ENCODE measurements at regions not wholly inside any gene's neighbourhood (a gene's known extent, or its start where the extent isn't known, plus 50 kb on each side); places are given as distances from the start of the nearest gene placed in this dataset.

DNA sequence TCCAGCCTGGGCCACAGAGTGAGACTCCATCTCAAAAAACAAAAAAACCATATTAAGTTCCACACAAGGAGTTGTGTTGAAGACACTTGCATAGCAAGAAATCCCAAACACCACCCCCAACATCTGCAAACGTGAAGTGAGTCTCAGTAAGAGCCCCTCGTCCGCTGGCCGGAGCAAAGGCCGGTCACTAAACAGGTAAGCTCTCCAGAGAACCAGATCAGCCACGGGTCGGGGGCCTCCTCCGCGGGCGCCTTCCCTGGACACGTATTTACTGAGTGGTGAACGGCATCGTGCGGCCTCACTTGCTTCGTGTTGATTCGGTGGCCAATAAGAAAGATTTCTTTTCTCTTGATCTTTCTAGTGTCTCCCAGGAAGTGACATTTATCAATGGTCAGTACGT lies 93.6 kb downstream of the MRPL36 start:
- no peak for DNase-seq (ENCODE audit: low read depth)

DNA sequence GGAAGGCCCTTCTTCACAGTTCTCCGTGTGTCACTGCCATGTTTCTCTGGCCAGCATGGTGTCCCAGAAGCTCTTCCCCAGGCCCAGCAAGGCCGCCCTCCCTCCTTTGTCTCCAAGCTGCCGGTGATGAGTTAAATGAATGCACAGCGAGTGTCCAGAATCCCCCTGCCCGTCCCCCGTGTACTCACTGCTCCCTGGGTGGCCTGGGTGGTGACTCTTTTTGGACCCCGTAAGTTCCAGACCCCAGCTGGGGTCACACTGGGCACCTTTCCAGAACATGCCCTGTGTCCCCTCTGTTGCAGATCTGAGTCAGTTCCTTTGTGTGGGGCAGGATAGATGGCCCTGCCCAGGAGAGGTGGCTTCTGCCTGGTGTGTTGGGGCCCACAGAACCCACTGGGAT lies 95.0 kb downstream of the MRPL36 start:
- DNase-seq (ENCODE audit: low read depth): no peak

DNA sequence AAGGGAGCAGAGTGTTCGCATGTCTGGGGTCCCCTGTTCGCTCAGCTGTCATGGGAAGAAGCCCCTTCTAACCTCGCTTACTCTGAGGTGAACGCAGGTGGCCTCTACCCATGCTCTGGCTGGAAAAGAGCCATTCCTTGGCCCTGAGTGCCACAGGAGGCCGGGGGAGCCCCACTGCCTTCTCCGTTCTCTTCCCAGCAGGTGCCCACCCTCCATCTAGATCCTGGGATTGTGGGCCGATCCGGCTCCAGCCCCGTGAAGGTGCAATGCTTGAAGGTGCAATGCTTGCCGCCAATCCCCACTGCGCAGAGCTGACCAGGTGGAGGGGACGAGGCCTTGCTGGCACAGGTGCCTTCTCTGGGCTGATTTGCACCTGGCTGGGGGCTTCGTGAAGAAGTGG lies 95.4 kb downstream of the MRPL36 start:
- DNase-seq (ENCODE audit: low read depth): no peak

DNA sequence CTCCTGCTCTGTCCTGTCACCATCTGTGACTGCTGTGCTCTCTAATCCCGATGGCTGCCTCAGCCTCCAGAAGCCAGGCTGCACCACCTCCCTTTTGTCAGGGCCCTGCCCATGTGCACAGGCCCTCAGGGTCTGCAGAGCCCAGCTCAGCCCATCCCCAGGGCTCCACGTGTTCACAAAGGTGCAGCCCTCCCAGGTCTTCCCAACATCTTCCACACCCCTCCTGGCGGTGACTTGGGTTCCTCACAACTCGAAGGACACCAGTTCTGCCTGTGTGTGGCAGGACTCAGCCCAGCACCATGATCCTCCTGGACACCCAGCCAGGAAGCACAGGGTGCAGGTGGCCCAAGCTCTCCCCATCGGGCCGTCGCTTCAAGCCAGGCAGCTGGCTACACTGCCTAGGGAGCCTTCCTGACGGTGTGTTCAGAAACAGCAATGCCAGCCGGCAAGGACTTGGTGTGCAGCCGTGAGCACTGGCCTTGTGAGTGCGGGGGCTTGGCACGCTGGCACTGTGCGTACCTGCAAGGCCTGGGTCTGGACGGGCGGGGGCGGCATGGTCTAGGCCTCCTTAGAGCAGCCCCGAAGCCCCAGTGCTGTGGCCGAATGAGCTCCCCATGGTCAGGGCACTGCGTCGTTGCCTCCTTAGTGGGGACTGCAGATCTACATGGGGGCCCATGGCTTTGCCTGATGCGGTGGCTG lies 96.1 kb downstream of the MRPL36 start:
- no peak for DNase-seq (ENCODE audit: low read depth)

DNA sequence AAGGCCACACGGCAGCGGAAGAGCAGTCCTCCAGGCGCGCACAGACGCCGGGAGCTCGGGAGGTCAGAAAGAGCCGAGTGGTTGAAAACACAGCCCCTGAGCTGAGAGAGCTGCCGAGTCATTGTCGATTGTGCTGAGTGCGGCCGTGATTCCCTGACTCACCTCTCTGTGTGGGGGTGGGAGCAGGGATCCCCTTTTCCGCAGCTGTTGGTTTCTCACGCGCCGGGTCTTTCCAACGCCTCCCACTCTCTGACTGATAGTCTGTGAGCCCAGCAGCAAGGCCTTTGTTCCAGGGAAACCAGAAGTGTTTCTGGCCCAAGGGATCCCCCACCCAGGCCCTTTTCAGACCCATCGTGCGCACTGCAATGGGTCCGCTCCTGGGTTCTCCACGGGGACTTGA lies 97.3 kb downstream of the MRPL36 start:
- DNase-seq (ENCODE audit: low read depth): no peak

DNA sequence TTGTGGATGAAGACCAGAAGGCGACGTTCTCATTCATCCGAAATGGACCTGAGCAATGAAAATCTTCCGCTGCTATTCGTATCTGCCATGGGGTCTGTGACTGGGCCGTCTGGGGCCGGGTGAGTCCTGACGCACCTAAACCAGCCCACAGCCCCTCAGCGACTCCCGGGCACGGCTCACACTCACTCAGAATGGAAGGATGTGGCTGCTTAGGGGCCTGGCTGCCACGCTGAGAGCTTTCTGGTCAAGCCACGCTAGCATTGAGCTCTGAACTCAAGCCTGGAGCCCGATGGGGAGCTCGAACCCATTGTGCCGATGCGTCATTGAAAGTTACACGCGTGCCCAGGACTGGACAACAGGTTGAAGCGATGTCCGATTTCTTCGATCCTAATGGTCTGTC lies 97.8 kb downstream of the MRPL36 start:
- DNase-seq (ENCODE audit: low read depth): no peak

DNA sequence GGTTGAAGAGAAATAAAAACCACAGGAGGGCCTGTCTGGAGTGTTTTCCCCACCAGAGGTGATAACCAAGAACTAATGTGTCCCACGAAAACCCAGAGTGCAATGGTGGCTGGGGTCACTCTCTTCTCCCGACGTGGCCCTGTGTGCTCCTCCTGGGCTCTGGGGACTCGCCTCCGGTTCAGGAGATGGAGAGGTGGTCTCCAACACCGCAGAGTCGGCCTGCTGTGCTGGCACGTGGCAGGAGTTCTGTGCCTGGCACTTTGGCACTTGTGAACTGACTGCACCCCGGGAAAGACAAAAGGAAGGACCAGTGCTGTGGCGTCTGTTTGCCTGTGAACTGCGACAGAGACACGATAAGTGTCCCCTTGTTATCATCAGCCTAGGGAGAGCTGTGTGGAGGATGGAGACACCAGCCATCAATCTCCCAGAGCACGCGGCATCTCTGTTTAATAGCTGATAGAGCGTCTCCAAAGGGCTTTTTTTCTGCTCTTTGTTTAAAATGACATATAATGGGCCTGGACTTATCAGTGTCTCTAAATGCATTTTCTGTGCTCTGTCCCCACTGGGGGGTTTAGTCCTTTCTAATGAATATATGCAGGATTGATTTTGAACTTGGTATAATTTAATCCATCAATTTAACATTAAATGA lies 98.3 kb downstream of the MRPL36 start:
- DNase-seq (ENCODE audit: low read depth): no peak

DNA sequence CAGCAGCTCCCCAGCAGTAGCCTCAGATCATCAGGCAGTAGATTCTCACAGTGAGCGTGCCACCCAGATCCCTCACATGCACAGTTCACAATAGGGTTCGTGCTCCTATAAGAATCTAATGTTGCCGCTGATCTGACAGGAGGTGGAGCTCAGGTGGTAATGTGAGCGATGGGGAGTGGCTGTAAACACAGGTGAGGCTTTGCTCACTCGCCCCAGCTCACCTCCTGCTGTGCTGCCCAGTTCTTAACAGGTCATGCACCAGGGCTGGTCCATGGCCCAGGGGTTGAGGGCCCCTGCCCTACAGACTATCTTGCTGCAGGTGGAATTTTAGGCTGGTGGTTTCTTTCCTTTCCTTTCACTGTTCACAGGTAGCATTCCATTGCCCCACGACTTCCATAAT lies 100.2 kb downstream of the MRPL36 start:
- no peak for DNase-seq (ENCODE audit: low read depth)

DNA sequence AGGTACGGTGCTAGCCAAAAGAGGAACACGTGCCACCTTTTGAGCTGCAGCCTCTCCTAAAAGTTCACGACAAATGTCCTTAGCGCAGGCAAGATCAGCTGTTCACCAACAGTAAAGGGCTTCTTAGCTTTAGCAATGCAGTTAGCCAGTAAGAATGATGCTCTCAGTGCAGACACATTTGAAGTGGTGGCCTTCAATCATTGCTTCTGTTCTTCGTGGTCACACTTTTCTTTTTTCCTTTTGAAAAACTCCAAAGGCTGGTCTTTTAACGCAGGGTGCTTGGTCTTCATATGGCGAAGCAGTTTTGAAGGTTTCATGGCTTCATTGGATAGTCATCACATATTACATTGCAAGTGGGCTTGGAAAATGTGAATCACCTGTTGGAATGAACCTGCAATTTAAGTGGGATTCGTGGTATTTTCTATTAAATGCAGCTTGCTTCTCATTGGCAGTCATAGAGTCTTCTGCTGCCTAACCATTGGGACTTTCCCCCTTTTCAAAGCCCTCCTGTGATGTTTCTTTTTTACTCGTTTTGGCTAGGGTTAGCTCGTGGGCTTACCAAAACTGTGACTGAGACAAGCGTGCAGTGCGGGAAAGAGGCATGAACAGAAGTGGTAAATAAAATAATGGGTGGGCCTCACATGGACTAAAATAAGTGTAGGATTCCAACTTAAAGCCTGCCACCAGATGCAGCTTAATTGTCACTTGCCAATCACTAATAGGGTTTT lies 100.9 kb downstream of the MRPL36 start:
- DNase-seq (ENCODE audit: low read depth): no peak

DNA sequence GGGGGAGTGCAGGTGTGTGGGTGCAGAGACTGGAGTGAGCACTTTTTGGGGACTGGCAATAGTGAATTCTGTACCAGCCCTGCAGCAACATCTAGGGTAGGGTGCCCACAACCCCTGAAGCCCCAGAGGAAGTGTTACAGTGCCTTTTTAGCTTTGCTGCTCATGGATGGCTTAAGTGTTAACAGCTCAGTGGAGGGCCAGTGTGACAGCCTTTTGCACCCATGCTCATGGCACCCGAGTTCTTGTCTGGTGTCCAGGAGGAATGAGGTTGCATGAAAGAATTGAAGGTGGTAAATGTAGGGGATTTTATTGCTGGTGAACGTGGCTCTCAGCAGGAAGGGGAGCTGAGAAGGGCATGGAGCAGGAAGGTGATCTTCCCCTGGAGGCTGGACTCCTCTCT lies 107.3 kb downstream of the MRPL36 start:
- DNase-seq (ENCODE audit: low read depth): no peak

DNA sequence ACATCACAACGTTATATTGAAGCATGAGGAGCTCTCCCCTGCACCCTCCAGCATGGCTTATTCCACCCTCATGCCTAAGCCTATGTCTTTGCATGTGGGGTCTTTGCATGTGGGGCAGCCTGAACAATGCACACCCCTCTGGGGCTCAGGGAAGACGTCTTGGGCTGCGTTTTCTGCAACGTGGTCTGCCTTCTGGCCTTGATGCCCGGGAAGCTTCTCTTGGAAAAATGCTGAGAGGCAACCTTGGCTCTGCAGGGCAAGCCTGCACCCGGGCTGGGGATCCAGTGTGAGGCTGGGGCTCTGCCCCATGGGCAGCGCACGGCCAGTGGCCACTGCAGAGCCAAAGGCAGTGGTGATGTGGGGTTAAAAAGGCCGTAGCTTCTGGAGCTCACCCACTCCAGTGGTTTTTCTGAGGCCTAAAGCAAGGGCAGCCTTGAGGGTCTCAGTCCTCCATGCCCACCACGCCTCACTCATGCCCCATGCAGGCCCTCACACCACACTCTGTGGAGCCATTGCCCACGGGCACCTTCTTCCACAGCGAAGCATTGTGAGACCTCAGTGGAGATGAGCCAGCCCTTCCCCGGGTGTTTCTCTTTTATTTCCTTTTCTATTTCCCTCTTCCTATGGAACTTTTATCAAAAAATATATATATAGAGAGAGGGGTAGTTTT lies 112.2 kb downstream of the MRPL36 start:
- DNase-seq (ENCODE audit: low read depth): no peak

DNA sequence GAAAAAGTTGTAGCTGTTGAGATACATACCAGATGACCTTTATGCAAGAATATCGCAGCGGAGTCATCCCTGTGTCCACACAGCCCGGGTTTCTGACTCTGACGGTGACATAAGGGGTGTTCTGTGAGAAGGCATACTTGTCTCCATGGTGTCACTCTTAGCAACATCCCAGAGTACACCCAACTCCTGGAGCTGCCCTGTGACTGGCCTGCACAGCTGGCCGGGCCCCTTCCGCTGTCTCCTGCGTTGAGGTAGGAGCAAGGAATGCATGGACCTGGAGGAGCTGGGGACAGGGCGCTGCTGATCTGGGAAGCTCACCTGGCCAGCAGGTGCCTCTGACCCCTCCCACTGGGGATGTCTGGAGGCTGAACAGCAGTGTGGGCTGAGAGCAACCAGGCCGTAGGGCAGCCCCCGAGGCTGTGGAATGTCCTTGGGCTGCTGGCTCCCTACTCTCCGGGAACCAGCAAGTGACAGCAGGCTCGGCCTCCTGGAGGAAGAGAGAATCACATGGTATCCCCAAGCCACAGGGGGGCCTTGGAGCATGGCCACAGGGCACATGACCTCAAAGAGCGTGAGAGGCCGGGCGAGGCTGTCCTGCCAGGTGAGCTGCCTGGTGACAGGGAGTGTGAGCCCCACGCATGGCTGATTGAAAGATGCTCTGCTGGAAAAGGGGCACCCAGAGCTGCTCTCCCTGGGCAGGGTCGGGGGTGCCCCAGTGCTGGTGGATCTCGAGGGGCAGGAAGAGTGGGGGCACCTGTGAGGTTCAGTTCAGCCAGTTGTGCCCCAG lies 113.4 kb downstream of the MRPL36 start:
- no peak for DNase-seq (ENCODE audit: low read depth)

DNA sequence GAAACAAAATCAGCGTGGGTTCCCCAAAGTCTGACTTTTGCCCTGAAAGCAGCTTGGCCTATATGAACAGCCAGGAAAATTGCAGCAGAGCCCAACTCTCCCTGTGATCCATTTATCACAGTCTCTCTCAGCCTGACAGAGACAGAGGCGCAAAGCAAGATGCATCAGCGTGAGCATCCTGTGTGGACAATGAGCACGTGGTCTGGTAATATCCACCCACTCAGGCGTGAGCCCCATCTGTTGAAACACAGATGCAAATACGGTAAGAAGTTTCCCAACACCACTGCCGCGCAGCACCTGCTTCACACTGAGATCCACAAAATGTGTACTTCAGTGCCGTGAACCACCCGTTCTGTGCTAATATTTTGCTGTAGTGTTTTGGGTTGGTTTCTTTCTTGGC lies 114.6 kb downstream of the MRPL36 start:
- no peak for DNase-seq (ENCODE audit: low read depth)

DNA sequence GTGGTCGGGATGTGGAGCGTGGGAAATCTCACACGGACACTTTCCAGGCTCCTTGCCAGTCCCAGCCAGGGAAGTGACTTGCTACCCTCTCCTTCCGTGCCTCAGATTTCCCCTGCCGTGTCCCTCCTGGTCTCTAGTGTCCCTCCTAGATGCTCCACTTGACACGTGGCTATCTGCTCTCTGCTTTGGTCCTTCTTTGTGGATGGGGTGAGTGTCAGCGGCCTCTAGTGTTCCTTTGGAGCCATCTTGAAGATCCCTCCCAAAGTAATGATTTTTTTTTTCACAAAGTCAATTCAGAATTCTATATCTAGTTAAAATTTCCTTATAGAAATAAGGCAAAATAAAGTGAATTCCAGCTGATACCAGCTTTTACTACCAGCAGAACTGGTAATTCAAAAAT lies 117.7 kb downstream of the MRPL36 start:
- DNase-seq (ENCODE audit: low read depth): no peak

DNA sequence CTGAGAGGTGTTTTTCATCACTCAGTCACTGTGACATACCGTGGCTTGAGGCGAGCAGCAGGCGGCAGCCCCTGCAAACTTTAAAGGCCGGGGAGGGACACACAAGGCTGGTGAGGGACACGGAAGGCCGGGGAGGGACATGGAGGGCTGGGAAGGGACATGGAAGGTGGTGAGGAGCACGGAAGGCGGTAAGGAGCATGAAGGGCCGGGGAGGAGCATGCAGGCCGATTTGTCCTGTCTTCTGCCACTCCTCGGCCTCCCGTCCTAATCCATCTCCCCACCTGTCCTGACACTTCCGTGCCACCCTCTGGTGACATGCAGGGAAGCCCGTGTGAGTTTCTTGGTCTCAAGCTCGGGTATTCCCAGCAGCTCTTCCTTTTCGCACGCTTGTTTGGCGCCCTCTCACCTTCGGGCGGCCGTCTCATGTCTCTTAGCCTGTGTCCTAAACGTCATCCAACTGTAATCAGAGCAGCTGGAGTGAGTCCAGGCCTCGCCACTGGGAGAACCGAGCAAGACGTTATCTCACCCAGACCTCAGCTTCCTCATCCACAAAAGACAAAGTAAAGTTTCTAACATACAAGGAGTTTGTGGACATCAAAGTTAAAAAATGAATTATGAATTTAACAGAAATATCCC lies 126.5 kb downstream of the MRPL36 start:
- DNase-seq (ENCODE audit: low read depth): no peak

DNA sequence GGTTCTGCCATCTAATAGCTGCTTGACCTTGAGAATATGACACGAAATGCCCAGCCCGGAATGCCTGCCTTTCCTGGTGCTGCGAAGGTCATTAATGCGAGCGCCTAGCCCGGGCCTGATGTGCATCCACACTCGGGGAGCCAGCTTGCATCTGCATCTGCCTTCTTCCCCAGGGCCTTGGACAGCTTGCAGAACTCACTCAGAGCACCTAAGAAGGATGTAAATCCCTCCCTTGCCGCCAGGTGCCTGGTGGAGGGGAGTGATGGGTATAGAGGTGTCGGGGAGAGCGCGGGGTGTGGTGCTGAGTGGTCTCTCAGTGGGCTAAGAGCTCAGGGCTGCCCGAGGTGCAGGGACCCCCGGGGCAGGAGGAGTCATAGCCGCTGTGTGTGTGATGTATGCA lies 127.2 kb downstream of the MRPL36 start:
- DNase-seq (ENCODE audit: low read depth): no peak

DNA sequence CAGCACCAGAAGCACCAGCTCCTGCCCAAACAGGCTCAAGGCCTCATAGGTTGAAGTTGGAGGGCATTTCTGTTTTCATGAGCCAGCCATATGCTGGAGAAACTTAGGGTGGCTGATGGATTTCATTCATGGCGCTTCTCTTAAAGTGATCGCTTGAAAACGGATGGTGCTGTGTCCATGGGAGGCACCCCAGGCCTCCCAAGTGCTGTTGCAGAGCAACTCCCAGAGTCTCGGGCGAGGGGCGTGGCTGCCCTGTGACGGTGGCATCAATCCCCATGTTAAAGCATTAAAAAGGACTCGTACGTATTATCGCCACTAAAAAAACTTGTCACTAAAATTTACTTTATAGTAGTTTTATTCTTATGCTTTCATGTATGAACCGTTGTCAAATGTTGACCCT lies 128.3 kb downstream of the MRPL36 start:
- DNase-seq (ENCODE audit: low read depth): no peak

DNA sequence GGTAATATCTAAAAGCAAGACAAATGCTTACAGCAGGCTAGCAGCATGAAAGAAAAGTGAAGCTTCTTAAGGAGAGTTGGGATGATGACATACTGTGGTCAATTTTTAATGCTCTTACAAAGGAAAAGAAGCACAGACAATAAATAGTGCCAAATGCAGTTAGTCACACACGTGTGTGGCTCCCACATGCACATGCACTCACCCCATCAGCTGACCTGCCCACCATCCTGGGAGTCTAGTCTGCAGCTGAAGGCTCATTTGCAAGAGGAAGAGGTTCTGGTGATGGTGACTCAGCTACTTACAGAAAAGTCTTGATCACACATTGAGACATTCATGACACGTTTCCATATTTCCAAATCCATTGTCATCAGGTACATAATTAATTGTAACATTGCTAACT lies 129.3 kb downstream of the MRPL36 start:
- DNase-seq (ENCODE audit: low read depth): no peak

DNA sequence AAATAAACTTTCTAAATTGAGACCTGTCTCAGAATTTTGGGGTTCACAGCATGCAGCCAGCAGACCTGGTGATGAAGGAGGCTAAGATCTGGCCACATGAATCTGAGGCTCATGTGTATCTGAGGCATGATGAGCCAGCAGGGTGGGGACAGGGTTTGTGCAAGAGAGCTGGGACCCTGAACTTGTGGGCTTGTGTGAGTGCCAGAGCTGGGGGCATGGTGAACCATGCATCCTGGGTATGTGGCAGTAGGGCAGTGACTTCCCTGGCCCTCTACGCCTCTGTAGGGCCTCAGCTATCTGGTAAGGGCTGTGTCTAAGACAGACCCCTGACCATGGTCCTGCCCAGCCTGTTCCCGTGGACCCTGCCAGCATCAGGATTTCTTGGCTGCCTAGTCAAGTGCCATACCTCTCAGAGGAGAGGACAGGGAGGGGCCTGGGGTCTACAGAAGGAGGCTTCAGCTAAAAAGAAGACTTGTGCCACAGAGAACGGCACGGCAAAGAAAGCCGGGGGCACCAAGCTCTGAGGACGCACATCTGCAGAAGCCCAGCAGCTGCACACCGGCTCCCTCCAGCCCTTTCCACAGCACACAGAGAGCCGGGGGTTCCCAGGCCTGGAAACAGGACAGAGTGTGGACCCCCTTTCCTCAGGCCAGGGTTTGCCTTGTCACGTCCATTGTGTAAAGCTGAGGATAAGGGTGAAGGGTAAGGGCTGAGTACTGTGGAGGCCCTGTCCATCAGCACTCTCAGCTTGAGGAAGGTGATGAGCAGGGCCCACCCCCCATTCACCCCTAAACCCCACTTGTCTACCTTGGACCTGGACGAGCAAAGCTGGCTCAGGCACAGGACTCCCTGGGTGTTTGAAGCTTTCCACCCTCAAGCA lies 130.1 kb downstream of the MRPL36 start:
- DNase-seq (ENCODE audit: low read depth): no peak

DNA sequence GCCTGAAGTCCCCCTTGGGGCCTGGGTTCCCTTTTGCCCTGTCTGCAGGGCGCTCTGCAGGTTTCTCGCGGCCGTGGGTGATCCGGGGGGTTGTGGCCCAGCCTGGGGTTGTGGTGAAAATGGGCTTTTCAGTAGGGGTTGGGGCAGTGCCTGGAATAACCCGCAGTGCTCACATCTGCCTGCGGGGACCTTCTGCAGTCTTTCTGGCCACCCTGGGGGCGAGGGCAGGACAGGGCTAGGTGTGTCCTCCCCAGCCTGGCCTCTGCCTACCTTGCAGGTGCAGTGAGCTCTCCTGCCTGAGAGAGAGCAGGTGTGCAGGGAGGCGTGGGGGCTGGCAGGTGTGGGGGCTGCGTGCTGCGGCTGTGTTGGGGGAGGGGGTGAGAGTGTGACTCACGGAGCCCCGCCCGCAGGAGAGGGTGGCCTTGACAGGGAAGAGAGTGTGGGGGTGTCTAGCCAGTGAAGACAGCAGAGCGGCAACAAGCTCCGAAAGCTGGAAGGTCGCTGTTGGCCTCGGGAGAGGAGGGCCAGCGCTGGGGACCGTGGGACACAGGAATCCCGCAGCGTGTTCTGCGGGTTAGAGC lies 131.4 kb downstream of the MRPL36 start:
- DNase-seq (ENCODE audit: low read depth): no peak

Data from stimulated activated CD8-positive, alpha-beta memory T cell treated with anti-CD3 and anti-CD28 coated beads, Interleukin-4, amount 100 ng/mL, for 24 hours (primary cell).